Astrocyte (in vitro differentiated cells and primary cell): ENCODE measurements at regions not wholly inside any gene's neighbourhood (a gene's known extent, or its start where the extent isn't known, plus 50 kb on each side); places are given as distances from the start of the nearest gene placed in this dataset.
"Not testable (repeated sequence)": the region's sequence is repeated elsewhere in the genome, so short reads cannot be mapped to it uniquely, and the experiment has no call there.

Source experiments
- DNase-seq: peaks from one replicate; pipeline ENCODE4 v3.0.0-alpha.2; 2010; ENCODE audit warnings: low read depth
- FAIRE-seq: peaks from 2 replicates; lab custom pipeline; 2011; peaks lifted over from hg19 to GRCh38; lab: Jason Lieb, UNC
- H2AFZ ChIP-seq: 2 replicates; pipeline ENCODE4 v1.6.0; 2012; ENCODE audit warnings: low read depth, low read length, inconsistent platforms
- H3K27ac ChIP-seq: 2 replicates; pipeline ENCODE4 v1.5.1; 2011; ENCODE audit warnings: low read depth, low read length, inconsistent platforms
- H3K27me3 ChIP-seq: 2 replicates; pipeline ENCODE4 v1.6.0; 2011; ENCODE audit warnings: low read length, inconsistent platforms; ENCODE audit not compliant: insufficient read depth
- H3K36me3 ChIP-seq: 2 replicates; pipeline ENCODE4 v1.5.1; 2011; ENCODE audit warnings: low read length, inconsistent platforms; ENCODE audit not compliant: insufficient read depth
- H3K4me1 ChIP-seq: 2 replicates; pipeline ENCODE4 v1.5.1; 2011; ENCODE audit warnings: low read length, inconsistent platforms; ENCODE audit not compliant: insufficient read depth
- H3K4me2 ChIP-seq: 2 replicates; pipeline ENCODE4 v1.6.0; 2012; ENCODE audit warnings: low read length, inconsistent platforms
- H3K4me3 ChIP-seq: 2 replicates; pipeline ENCODE4 v1.5.1; 2011; ENCODE audit warnings: low read depth, mild to moderate bottlenecking, low read length, inconsistent platforms; ENCODE audit not compliant: insufficient read depth
- H3K79me2 ChIP-seq: 2 replicates; pipeline ENCODE4 v1.6.0; 2012; ENCODE audit warnings: mild to moderate bottlenecking, low read length, inconsistent platforms; ENCODE audit not compliant: insufficient read depth
- H3K9ac ChIP-seq: 2 replicates; pipeline ENCODE4 v1.6.0; 2012; ENCODE audit warnings: mild to moderate bottlenecking, low read length, inconsistent platforms
- H3K9me3 ChIP-seq: 2 replicates; pipeline ENCODE4 v1.5.1; 2012; ENCODE audit warnings: low read depth, mild to moderate bottlenecking, low read length, inconsistent platforms; ENCODE audit not compliant: insufficient read depth
- H4K20me1 ChIP-seq: 2 replicates; pipeline ENCODE4 v1.6.0; 2012; ENCODE audit warnings: low read length, inconsistent platforms; ENCODE audit not compliant: insufficient read depth
- H3K27ac Mint-ChIP-seq: one replicate; pipeline ENCODE4 v1.8.0; 2021; ENCODE audit warnings: mild to moderate bottlenecking, mixed read lengths; ENCODE audit not compliant: unreplicated experiment
- H3K27me3 Mint-ChIP-seq: one replicate; pipeline ENCODE4 v1.8.0; 2021; ENCODE audit warnings: low read depth, mixed read lengths; ENCODE audit not compliant: unreplicated experiment
- H3K36me3 Mint-ChIP-seq: one replicate; pipeline ENCODE4 v1.8.0; 2021; ENCODE audit warnings: low read depth, mixed read lengths; ENCODE audit not compliant: unreplicated experiment
- H3K4me1 Mint-ChIP-seq: one replicate; pipeline ENCODE4 v1.8.0; 2021; ENCODE audit warnings: low read depth, mixed read lengths; ENCODE audit not compliant: unreplicated experiment
- H3K4me3 Mint-ChIP-seq: one replicate; pipeline ENCODE4 v1.8.0; 2021; ENCODE audit warnings: mild to moderate bottlenecking, moderate library complexity, mixed read lengths; ENCODE audit not compliant: unreplicated experiment
- H3K9me3 Mint-ChIP-seq: one replicate; pipeline ENCODE4 v1.8.0; 2021; ENCODE audit warnings: mild to moderate bottlenecking, mixed read lengths; ENCODE audit not compliant: unreplicated experiment
- EZH2 ChIP-seq: IDR thresholded peaks from 2 replicates; pipeline ENCODE4 v1.6.1; 2012; ENCODE audit warnings: mild to moderate bottlenecking, low read length, inconsistent platforms; ENCODE audit not compliant: insufficient read depth
- TF ChIP-seq, protein P1 (sequence below): IDR thresholded peaks from 2 replicates; pipeline ENCODE4 v1.5.1; 2011; ENCODE audit warnings: low read depth, mild to moderate bottlenecking, inconsistent platforms, low read length, moderate library complexity; ENCODE audit not compliant: insufficient read depth

DNA sequence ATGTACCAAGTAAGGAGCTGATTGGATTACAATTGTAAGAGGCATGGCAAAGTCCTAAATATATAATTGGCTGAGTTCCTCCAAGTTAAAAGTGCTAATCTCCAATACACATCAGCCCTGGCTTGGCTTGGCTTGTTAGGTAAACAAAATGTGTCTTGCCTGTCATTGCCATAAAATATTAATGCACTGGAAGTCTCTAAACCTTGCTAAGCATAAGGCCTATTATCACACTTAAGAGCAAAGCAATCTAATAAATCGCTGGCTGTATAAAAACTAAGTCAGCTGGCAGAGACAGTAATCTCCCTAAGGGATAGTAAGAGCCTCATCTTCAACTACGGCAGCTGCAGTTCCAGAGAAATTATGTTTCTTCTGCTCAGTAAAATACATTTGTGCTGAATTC, 418.6 kb upstream of the GRAMD2B start:
- Histone ChIP-seq H2AFZ (no peak overlapping the region), H3K4me3 (no peak overlapping the region), H3K79me2 (no peaks in the 10 kb centered on the region), H3K9ac (no peak overlapping the region), H3K4me2 (no peak overlapping the region), H3K9me3 (no peaks in the 10 kb centered on the region), H3K36me3 (no peaks in the 10 kb centered on the region), H3K27ac (no peak overlapping the region), H3K4me1 (peaks cover 24% of the 10 kb centered on the region), H4K20me1 (no peaks in the 10 kb centered on the region), H3K27me3 (no peaks in the 10 kb centered on the region)
- TF ChIP-seq, protein P1, sequence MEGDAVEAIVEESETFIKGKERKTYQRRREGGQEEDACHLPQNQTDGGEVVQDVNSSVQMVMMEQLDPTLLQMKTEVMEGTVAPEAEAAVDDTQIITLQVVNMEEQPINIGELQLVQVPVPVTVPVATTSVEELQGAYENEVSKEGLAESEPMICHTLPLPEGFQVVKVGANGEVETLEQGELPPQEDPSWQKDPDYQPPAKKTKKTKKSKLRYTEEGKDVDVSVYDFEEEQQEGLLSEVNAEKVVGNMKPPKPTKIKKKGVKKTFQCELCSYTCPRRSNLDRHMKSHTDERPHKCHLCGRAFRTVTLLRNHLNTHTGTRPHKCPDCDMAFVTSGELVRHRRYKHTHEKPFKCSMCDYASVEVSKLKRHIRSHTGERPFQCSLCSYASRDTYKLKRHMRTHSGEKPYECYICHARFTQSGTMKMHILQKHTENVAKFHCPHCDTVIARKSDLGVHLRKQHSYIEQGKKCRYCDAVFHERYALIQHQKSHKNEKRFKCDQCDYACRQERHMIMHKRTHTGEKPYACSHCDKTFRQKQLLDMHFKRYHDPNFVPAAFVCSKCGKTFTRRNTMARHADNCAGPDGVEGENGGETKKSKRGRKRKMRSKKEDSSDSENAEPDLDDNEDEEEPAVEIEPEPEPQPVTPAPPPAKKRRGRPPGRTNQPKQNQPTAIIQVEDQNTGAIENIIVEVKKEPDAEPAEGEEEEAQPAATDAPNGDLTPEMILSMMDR: no peak
- TF ChIP-seq EZH2: no peak
- no peak overlapping the region for H3K4me3 Mint-ChIP-seq
- H3K4me1 Mint-ChIP-seq: peaks cover 22% of the 10 kb centered on the region
- no peaks in the 10 kb centered on the region for H3K36me3 Mint-ChIP-seq
- H3K27ac Mint-ChIP-seq: no peak overlapping the region
- DNase-seq: no peak
- no peaks in the 10 kb centered on the region for H3K27me3 Mint-ChIP-seq
- H3K9me3 Mint-ChIP-seq: no peaks in the 10 kb centered on the region
- FAIRE-seq: no peak

DNA sequence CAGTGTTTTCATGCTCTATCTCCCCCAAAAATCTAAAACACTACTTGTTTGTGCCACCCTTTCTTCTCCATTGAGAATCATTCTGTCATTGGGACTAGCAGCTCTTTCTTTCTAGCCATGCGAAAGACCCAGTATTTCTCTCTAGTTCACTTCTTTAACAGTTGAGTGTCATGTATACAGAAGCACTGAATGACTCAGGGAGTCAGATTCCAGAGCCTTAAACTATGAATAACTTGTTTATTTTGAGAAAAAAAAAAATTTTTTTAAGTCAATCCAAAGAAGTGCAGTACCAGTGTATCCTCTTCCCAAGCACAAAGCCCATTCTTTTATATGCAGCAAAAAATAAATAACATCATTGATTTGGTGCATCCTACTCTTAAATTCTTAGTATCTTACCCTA, 415.4 kb upstream of the GRAMD2B start:
- Histone ChIP-seq H2AFZ (no peak overlapping the region), H4K20me1 (no peaks in the 10 kb centered on the region), H3K79me2 (no peaks in the 10 kb centered on the region), H3K4me2 (peak overlapping the region; percentile 26), H3K4me1 (peaks cover 12% of the 10 kb centered on the region), H3K9me3 (no peaks in the 10 kb centered on the region), H3K36me3 (no peaks in the 10 kb centered on the region), H3K27ac (no peak overlapping the region), H3K27me3 (no peaks in the 10 kb centered on the region), H3K9ac (no peak overlapping the region), H3K4me3 (no peak overlapping the region)
- TF ChIP-seq, protein P1: no peak
- TF ChIP-seq EZH2: no peak
- peak; percentile 69 for DNase-seq
- no peaks in the 10 kb centered on the region for H3K36me3 Mint-ChIP-seq
- no peak for FAIRE-seq
- H3K27me3 Mint-ChIP-seq: no peaks in the 10 kb centered on the region
- H3K4me1 Mint-ChIP-seq: peaks cover 11% of the 10 kb centered on the region
- no peak overlapping the region for H3K4me3 Mint-ChIP-seq
- no peak overlapping the region for H3K27ac Mint-ChIP-seq
- no peaks in the 10 kb centered on the region for H3K9me3 Mint-ChIP-seq

GRCh38 chr5:126009566-126009965, 413.6 kb upstream of the GRAMD2B start:
- H3K4me1 Mint-ChIP-seq: peaks cover 3% of the 10 kb centered on the region
- no peaks in the 10 kb centered on the region for H3K79me2 ChIP-seq
- no peak overlapping the region for H3K4me3 Mint-ChIP-seq
- no peaks in the 10 kb centered on the region for H3K9me3 ChIP-seq
- no peaks in the 10 kb centered on the region for H3K27me3 ChIP-seq
- no peak for FAIRE-seq
- no peak overlapping the region for H2AFZ ChIP-seq
- TF ChIP-seq, protein P1: no peak
- TF ChIP-seq EZH2: no peak
- H3K27ac Mint-ChIP-seq: no peak overlapping the region
- no peaks in the 10 kb centered on the region for H3K36me3 Mint-ChIP-seq
- H3K9me3 Mint-ChIP-seq: no peaks in the 10 kb centered on the region
- H3K27ac ChIP-seq: no peak overlapping the region
- H3K4me1 ChIP-seq: peaks cover 5% of the 10 kb centered on the region
- H4K20me1 ChIP-seq: no peaks in the 10 kb centered on the region
- no peak overlapping the region for H3K4me3 ChIP-seq
- no peak overlapping the region for H3K9ac ChIP-seq
- no peaks in the 10 kb centered on the region for H3K36me3 ChIP-seq
- no peak overlapping the region for H3K4me2 ChIP-seq
- DNase-seq: no peak
- H3K27me3 Mint-ChIP-seq: no peaks in the 10 kb centered on the region

DNA sequence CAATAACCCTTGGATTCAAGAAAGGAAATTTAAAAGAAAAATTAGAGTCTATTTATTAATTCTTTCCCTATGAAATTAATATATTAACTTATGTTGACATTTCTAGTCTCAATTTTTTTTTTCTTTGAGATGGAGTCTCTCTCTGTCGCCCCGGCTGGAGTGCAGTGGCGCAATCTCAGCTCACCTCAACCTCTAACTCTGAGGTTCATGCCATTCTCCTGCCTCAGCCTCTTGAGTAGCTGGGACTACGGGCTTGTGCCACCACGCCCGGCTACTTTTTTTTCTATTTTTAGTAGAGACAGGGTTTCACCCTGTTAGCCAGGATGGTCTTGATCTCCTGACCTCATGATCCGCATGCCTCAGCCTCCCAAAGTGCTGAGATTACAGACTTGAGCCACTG, 411.7 kb upstream of the GRAMD2B start:
- H3K27ac Mint-ChIP-seq: not testable (repeated sequence)

More for the DNA sequence above, 411.7 kb upstream of the GRAMD2B start:
- not testable (repeated sequence) for H3K79me2 ChIP-seq, H2AFZ ChIP-seq, H3K27ac ChIP-seq, H3K4me2 ChIP-seq, H4K20me1 ChIP-seq, H3K36me3 ChIP-seq, H3K9me3 Mint-ChIP-seq, H3K9me3 ChIP-seq, H3K36me3 Mint-ChIP-seq, FAIRE-seq, H3K27me3 Mint-ChIP-seq, H3K9ac ChIP-seq, H3K4me3 ChIP-seq, H3K4me3 Mint-ChIP-seq, DNase-seq, H3K27me3 ChIP-seq
- peaks cover 10% of the 10 kb centered on the region for H3K4me1 Mint-ChIP-seq
- peaks cover 15% of the 10 kb centered on the region for H3K4me1 ChIP-seq
